HepG2 (cell line): ENCODE measurements at regions not wholly inside any gene's neighbourhood (a gene's known extent, or its start where the extent isn't known, plus 50 kb on each side); places are given as distances from the start of the nearest gene placed in this dataset.

Source experiments
- ATAC-seq: fragments of 200-7000 bp; cut with Tn5 transposase; 3 replicates; pipeline ENCODE4 v1.9.1; 2020; ENCODE audit warnings: mild to moderate bottlenecking, moderate library complexity
- BruUV-seq: library from RNA; stranded (reverse); fragments of 400-500 nt; replicated peaks from 2 replicates; lab custom pipeline; 2021; lab: Mats Ljungman, UMichigan
- CTCF ChIA-PET: fragments of 300-600 bp; formaldehyde crosslinking; extraction: SDS; loops from one replicate; lab custom pipeline; 2021; ENCODE audit warnings: low total read pairs, inconsistent platforms, low intra/inter-chr PET ratio; lab: Yijun Ruan, JAX
- POLR2A ChIA-PET: fragments of 350-600 bp; sonication (Branson Sonifier 250); formaldehyde crosslinking; loops from one replicate; lab custom pipeline; 2020; ENCODE audit warnings: antibody characterized with exemption, inconsistent platforms; lab: Yijun Ruan, JAX
- DNase-seq: peaks from one replicate; pipeline ENCODE4 v3.0.0-alpha.2; 2015; ENCODE audit warnings: low spot score
- FAIRE-seq: peaks from 3 replicates; lab custom pipeline; 2011; peaks lifted over from hg19 to GRCh38; lab: Jason Lieb, UNC
- H2AFZ ChIP-seq: one replicate; pipeline ENCODE4 v1.6.1; 2011; ENCODE audit warnings: low read length, inconsistent platforms
- H3K27ac ChIP-seq: fragments of 300-600 bp; 3 replicates; pipeline ENCODE4 v1.8.0; 2011; ENCODE audit warnings: mixed run types, mild to moderate bottlenecking, mixed read lengths, low read length, inconsistent platforms; ENCODE audit not compliant: insufficient read depth; ENCODE audit errors: extremely low read length
- H3K27me3 ChIP-seq, 2 experiments: fragments of 200-600 bp in 1 of 2; 2 replicates in 1 of 2; 3 replicates in 1 of 2; pipeline versions ENCODE4 v1.6.0 to v1.8.0; 2011; ENCODE audit warnings: low read length in 2 of 2, mild to moderate bottlenecking in 2 of 2, moderate library complexity in 2 of 2, inconsistent platforms in 1 of 2; ENCODE audit not compliant: insufficient read depth in 2 of 2, control insufficient read depth in 1 of 2
- H3K36me3 ChIP-seq, 2 experiments: fragments of 200-600 bp in 1 of 2; replicated peaks in 1 of 2; 2 replicates in 1 of 2; 3 replicates in 1 of 2; pipeline versions ENCODE4 v1.5.1 to v1.8.0; 2011; ENCODE audit warnings: low read length in 2 of 2, inconsistent platforms in 1 of 2; ENCODE audit not compliant: insufficient read depth in 2 of 2, control insufficient read depth in 1 of 2
- H3K4me1 ChIP-seq: 2 replicates; pipeline ENCODE4 v1.5.1; 2012; ENCODE audit warnings: low read length, inconsistent platforms; ENCODE audit not compliant: insufficient read depth
- H3K4me2 ChIP-seq: 2 replicates; pipeline ENCODE4 v1.6.0; 2011; ENCODE audit warnings: low read depth, low read length, inconsistent platforms
- H3K4me3 ChIP-seq, 3 experiments: fragments of 200-600 bp in 1 of 3; sonication (generic), shearing (Covaris generic) in 1 of 3; replicated peaks in 1 of 3; 2 replicates each; pipeline ENCODE4 v1.5.1; 2011 to 2016; ENCODE audit warnings: low read length in 3 of 3, inconsistent platforms in 2 of 3, low read depth in 2 of 3, mild to moderate bottlenecking in 2 of 3, control low read depth in 1 of 3, mixed read lengths in 1 of 3; ENCODE audit not compliant: insufficient read depth in 1 of 3
- H3K79me2 ChIP-seq: one replicate; pipeline ENCODE4 v1.6.1; 2011; ENCODE audit warnings: low read length, inconsistent platforms; ENCODE audit not compliant: insufficient read depth
- H3K9ac ChIP-seq: 2 replicates; pipeline ENCODE4 v1.6.0; 2011; ENCODE audit warnings: mild to moderate bottlenecking, low read depth, low read length, inconsistent platforms; ENCODE audit not compliant: insufficient read depth
- H3K9me3 ChIP-seq: 2 replicates; pipeline ENCODE4 v1.5.1; 2012; ENCODE audit warnings: mild to moderate bottlenecking, low read length
- H4K20me1 ChIP-seq: 2 replicates; pipeline ENCODE4 v1.6.0; 2011; ENCODE audit warnings: inconsistent platforms, mild to moderate bottlenecking, low read length, moderate library complexity; ENCODE audit not compliant: insufficient read depth
- CSRNP1 ChIP-seq: sonication (generic); formaldehyde crosslinking; IDR thresholded peaks from 2 replicates; pipeline ENCODE4 v1.8.1; 2023; ENCODE audit warnings: mild to moderate bottlenecking, missing genetic modification reagents
- GATAD2A ChIP-seq: IDR thresholded peaks from 2 replicates; pipeline ENCODE4 v1.6.1; 2016
- HMGXB3 ChIP-seq: sonication (generic); formaldehyde crosslinking; IDR thresholded peaks from 2 replicates; pipeline ENCODE4 v1.4.0; 2020; ENCODE audit warnings: missing genetic modification reagents, borderline replicate concordance
- MAFG ChIP-seq: sonication (generic); formaldehyde crosslinking; IDR thresholded peaks from 2 replicates; pipeline ENCODE4 v1.5.1; 2020; ENCODE audit warnings: mild to moderate bottlenecking, missing genetic modification reagents
- MIER3 ChIP-seq: IDR thresholded peaks from 2 replicates; pipeline ENCODE4 v1.6.1; 2016; ENCODE audit warnings: missing compliant biosample characterization, borderline replicate concordance
- RAD51 ChIP-seq: fragments of 450-650 bp; IDR thresholded peaks from 2 replicates; pipeline ENCODE4 v1.6.1; 2016; ENCODE audit warnings: borderline replicate concordance
- TSC22D2 ChIP-seq: sonication (generic); formaldehyde crosslinking; IDR thresholded peaks from 2 replicates; pipeline ENCODE4 v1.5.1; 2020; ENCODE audit warnings: missing genetic modification reagents, mild to moderate bottlenecking, borderline replicate concordance
- ZNF317 ChIP-seq: sonication (generic); formaldehyde crosslinking; IDR thresholded peaks from 2 replicates; pipeline ENCODE4 v1.5.0; 2020; ENCODE audit warnings: mild to moderate bottlenecking, missing genetic modification reagents
- ZNF646 ChIP-seq: sonication (generic); formaldehyde crosslinking; IDR thresholded peaks from 2 replicates; pipeline ENCODE4 v1.9.0; 2021; ENCODE audit warnings: mild to moderate bottlenecking, missing genetic modification reagents
- WGBS: methylation state at CpG from one replicate; pipeline ENCODE4 v1.1.6; 2017; ENCODE audit warnings: low lambda C conversion rate; 5-methylcytosine and 5-hydroxymethylcytosine counted together
- in situ Hi-C: cut with HindIII; loops from 2 replicates; pipeline ENCODE4 v1.10.0; 2017; ENCODE audit warnings: low pct_unique_long_range_greater_than_20kb; ENCODE audit not compliant: extremely low pct_ligation_motif_present
- intact Hi-C: fragments of 100-400 bp; cut with micrococcal nuclease; formaldehyde crosslinking; loops from one replicate; pipeline ENCODE4 v1.10.0; 2022; ENCODE audit not compliant: unreplicated experiment

- no peak for ATAC-seq
- Histone ChIP-seq H3K79me2 (no peaks in the 10 kb centered on the region), H3K9me3 (no peaks in the 10 kb centered on the region), H3K4me3 (no peak overlapping the region), H3K9ac (no peak overlapping the region), H3K27ac (no peak overlapping the region), H4K20me1 (no peaks in the 10 kb centered on the region), H3K4me1 (no peaks in the 10 kb centered on the region), H3K4me2 (no peak overlapping the region), H3K36me3 (no peaks in the 10 kb centered on the region), H3K27me3 (peaks cover 0 to 12% of the 10 kb centered on the region in 2 experiments; a peak in 2 of 5 replicates), H2AFZ (no peak overlapping the region)
- 7% methylated on average over 3 of the region's 3 CpGs for WGBS
- no peak for DNase-seq
- in situ Hi-C loops, result no loop called here
- ChIA-PET POLR2A (no interaction called here), CTCF (no interaction called here)
- intact Hi-C loops, result no loop called here
- no peak for FAIRE-seq
- BruUV-seq, result no TSS peak
- TF ChIP-seq ZNF646, result no peak
- TF ChIP-seq TSC22D2 (CRISPR knock-in tag), result no peak
- no peak for TF ChIP-seq MIER3 (CRISPR knock-in tag)
- no peak for TF ChIP-seq MAFG (CRISPR knock-in tag)
- no peak for TF ChIP-seq HMGXB3 (CRISPR knock-in tag)
- TF ChIP-seq RAD51, result no peak
- TF ChIP-seq GATAD2A (CRISPR knock-in tag), result no peak
- no peak for TF ChIP-seq ZNF317 (CRISPR knock-in tag)
- no peak for TF ChIP-seq CSRNP1
Observed at GRCh38 chr10:113331961-113332360, 220.9 kb upstream of the HABP2 start.
